DMS53 (cell line): ENCODE measurements at regions not wholly inside any gene's neighbourhood (a gene's known extent, or its start where the extent isn't known, plus 50 kb on each side); places are given as distances from the start of the nearest gene placed in this dataset.
"Not testable (repeated sequence)": the region's sequence is repeated elsewhere in the genome, so short reads cannot be mapped to it uniquely, and the experiment has no call there.

ENCODE experiments used
- DNase-seq: peaks from one replicate; lab custom pipeline; 2025; lab: John Stamatoyannopoulos, UW

DNA sequence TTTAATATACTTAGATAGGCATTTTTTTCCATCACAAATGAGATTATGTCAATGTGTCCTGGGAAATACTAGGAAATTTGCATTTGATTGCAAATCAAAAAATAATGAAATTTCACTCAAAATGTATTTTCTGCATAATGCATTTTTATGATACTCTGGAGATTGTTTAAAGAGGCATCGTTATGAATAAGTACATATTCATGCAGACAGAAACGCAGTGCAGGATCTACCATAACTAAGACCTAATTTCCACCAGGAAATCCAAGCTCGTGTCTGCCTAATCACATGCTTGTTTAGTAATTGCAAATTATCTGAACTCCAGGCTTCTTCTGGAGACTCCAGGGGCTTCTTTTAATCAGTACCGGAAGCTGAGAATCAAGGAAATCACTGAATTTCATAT, 163.5 kb upstream of the MXRA5 start:
- no peak for DNase-seq

DNA sequence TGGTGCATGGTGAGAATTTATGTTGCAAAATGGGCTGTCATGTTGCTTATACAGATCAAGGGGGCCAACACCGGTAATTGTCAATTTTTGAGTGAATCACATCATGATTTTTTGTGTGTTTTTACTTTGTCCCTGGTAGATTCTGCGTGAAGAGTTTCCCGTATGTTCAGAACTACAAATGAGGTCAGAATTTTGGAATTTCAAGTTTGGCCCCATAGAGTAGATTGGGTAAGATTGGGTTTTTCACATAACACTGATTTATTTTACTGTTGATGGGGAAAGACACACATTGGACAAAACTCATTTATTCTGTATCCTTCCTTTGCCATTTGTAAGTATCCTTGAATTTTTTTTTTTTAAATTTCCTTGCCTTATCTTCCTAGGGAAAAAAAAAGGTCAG, 158.5 kb upstream of the MXRA5 start:
- no peak for DNase-seq

DNA sequence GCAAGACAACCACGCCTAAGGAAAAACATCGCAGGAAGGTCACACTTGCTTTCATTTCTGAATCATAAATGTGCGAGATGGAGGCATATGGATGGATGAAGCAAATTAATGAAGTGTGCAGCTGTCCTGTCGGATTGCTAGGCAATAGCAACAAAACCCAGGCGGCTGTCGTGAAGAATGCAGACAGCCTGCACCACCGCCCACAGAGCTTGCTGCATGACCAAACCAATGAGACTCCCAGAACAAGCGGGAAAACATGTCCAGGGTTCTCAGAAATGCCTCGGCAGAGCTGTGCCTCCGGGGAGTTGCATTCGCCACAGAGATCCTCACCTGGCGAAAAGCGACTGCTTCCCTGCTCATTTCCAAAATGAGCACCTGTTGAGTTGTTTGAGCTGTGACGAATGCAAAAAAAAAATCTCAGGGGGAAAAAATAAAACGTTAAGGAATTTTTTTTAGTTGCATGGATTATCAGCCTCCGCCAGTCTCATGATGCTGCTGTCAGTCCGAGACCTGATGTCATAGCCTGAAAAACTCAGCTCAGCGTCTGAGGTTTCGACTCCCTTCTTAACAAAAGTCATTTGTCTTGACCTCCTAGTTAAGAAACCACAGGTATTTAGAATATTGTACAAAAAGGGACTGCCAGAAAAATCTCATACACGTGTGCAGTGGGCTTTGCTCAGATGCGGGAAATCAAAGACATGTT, 155.5 kb upstream of the MXRA5 start:
- no peak for DNase-seq

DNA sequence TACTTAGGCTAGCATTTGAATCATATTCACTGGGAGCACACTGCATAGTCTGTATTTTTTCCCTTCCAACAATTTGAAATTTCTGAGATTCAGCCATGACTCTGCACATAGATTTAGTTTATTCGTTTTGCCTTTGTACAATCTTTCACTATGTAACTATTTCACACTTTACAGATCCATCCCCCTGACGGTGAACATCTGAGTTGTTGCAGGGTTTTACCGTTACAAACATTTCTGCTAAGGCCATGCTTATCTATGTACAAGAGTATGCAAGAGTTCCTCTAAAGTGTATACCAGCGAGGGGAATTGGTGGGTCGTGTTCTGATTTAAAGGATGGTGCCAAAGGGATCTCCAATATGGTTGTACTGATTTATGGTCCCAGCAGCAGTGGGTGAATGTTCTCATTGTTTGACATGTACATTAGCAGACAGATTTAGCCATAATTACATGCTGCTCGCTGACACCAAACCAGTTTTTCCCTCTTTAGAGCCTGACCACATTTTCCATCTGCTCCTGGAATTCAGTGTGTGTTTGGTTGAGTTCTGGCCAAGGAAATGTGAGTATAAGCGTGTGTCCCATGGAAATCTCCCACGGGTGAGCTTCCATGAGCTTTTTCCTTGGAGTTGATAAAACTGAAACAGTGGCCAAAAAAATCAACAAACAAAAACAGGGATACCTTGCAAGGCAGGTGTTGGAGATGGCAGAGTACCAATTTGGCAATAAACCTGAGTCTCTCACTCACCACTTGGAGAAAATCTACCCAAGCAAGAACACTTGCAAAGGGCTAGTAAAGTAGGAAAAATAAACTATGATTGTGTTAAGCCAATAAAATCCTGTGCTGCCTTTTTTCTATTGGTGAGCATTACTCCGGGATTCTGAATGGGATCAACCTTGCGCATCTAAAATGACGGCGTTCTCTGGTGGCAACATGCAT, 149.7 kb upstream of the MXRA5 start:
- DNase-seq = not testable (repeated sequence)

DNA sequence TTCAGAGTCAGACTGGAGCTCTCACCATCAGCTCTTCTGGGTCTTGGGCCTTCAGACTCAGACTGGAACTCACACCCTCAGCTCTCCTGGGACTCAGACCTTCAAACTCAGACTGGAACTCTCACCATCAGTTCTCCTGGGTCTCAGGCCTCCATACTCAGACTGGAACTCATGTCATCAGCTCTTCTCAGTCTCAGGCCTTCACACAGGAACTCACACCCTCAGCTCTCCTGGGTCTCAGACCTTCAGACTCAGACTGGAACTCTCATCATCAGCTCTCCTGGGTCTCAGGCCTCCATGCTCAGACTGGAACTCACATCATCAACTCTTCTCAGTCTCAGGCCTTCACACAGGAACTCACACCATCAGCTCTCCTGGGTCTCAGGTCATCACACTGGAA, 147.2 kb upstream of the MXRA5 start:
- DNase-seq = no peak

DNA sequence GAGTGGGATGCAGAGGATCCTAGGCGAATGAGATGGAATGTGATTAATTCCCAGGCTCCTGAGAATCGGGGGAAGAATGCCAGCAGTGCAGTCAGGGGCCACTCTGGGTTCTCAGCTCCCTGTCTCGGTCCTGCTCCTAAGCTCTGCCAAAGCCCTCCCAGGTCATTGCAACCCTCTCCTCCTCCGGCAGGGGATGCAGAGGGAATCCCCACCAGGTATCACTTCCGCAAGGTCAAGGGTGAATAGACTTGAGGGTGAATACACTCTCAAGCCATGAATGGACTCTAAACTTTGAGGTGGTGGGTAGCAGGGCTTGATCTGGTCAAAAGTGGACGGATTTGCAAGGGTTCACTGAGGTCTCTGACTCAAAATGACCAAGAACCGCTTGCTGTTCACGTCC, 139.3 kb upstream of the MXRA5 start:
- DNase-seq = no peak

DNA sequence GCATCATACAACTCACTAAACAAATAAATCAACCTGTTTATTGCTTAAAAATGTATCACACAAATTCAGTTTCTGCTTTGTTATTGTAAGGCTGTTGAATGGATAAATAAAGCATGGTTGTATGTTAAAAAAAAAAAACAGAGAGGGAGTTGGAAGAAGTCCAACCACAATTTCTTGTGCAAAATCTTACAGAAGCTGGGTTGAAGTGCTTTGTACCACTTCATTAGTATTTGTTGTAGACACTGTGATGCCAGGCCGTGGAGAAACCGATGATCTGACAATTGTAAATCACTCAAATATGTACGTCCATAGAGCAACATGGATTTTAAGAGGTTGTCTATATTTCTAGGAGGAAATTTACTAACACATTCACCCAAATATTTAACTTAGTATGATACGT, 132.6 kb upstream of the MXRA5 start:
- DNase-seq = no peak

DNA sequence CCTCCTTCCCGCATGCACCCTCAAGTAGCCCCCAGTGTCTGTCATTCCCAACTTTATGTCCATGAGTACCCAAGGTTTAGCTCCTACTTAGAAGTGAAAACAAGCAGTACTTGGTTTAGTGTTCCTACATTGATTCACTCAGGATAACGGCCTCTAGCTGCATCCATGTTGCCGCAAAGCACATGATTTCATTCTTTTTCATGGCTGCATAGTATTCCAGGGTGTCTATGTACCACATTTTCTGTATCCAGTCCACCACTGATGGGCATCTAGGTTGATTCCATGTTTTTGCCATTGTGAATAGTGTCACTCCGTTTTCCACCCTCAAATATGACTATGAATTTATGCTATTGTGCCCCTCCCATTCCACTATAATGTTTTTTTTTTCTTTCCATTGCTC, 130.5 kb upstream of the MXRA5 start:
- DNase-seq = no peak

DNA sequence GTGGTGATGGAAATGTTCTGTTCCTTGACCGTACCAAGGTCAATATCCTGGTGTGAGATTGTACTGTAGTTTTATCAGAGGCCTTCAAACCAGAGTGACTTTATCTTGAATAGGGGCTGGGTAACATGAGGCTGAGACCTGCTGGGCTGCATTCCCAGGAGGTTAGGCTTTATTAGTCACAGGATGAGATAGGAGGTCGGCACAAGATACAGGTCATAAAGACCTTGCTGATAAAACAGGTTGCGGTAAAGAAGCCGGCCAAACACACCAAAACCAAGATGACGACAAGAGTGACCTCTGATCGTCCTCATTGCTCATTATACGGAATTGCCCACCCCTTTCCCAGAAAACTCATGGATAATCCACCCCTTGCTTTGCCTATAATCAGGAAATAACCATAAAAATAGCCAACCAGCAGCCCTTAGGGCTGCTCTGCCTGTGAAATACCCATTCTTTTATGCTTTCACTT, 123.8 kb upstream of the MXRA5 start:
- not testable (repeated sequence) for DNase-seq

DNA sequence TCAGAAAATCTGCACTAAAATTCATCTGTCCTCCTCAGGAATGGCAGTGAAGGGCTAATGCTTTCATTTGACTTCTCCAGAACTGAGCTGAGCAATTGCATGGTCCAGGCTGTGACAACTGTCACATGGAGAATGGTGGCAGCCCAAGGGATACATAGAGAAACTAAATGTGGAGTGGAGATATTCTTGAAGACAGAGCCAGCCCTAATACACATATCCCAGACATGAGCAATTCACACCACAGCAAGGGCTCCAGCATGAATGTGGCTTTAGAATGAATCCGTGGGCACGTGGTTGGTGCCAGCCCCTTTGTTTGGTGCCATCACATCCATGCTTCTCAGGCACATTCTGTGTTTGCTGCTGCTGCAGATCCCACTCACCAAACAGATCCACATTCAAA, 121.6 kb upstream of the MXRA5 start:
- DNase-seq = no peak

DNA sequence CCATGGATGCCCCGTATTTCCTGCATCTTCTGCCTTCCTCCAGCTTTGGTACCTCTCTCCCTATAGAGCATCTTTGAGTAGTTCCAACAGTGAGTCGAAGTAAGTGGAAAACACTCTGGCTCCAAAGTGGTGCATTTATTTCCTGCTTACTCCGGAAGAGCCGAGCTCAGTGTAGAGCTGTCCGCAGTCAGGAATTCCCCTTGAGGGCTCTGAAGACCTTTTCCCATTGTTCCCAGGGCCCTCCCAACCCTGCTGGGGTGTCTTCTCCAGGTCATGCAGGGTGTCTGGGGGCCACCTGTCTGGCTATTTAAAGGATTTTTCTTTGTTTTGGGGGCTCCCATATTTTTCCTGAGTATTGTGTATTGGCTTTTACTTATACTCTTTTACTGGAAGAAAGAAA, 118.6 kb upstream of the MXRA5 start:
- no peak for DNase-seq

DNA sequence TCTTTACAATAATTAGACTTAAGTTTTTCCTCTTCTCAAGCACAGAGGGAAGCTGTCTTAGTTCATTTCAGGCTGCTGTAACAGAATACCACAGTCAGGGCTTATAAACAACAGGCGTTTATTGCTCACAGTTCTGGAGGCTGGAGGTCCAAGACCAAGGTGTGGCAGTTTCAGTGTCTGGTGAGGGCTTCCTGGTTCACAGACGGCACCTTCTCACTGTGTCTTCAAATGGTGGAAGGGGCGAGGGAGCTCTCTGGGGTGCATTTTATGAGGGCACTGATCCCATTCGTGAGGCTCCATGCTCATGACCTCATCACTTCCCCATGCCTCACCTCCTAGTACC, 115.7 kb upstream of the MXRA5 start:
- no peak for DNase-seq

DNA sequence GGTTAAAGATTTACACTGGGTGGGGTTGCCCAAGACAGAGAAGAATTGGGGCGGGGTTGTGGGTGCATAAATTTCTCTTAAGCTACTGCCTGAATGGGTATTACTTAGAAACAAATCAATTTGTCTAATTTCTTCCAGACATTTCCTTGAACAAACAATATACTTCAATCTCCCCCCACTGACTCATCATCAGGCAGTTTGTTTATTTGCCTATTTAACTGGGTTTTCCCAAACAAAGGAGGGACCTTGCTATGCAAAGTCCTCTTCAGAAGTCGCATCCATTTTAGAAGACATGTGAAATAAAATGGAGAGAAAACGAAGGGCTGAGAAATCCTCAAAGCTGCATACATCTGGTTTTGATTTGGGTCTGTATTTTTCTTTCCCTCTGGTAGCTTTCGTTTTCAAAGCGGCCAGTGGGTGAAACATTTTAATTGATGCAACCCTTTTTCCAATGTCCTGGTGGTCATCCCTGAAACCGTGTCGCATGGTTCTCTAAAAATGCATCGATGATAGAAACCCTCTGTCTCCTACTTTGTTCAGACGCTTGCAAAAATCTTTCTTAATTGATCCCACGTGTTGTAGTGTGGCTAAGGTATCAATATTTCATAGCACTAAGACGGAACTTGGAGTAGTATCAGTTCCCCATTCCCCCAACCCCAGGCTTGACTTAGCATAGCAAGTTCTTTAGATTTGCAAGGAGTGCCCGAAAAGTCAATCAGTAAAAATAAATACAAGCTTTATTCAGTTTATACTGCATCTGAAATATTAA, 115.1 kb upstream of the MXRA5 start:
- no peak for DNase-seq

DNA sequence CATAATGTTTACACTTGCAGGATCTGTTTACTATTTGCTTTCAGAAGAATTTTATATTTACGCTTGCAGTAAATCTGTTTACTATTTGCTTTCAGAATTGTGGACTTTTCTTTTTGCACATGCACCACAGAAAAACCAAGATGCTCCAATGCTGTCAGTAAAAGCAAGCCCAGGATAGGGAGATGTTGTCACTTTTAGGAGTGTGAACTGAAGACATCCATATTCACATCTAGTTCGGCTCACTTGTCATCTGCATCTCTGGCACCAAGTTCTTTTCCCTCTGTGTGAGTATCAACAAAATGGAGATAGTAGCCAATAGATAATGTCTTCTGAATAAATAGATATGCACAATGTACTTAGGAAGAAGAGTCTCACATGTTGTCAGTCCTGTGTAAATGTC, 109.3 kb upstream of the MXRA5 start:
- no peak for DNase-seq

DNA sequence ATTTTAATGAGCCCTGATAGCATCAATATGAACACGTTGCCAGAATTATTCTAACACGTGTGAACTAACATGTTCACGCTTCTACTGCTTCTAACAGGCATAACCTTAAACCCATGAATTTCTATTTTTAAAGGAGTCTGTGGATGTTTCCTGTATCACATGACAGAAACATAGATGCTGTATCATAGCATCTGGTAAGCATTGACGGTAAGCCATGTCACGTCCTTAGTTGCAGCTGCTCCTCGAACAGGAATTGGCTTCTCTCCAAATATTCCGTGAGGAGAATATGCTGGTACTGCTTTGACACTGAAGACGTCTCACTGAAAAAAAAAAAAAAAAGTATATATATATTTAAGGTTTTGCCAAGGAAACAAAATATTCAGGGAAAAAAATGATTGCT, 105.1 kb upstream of the MXRA5 start:
- DNase-seq = no peak

DNA sequence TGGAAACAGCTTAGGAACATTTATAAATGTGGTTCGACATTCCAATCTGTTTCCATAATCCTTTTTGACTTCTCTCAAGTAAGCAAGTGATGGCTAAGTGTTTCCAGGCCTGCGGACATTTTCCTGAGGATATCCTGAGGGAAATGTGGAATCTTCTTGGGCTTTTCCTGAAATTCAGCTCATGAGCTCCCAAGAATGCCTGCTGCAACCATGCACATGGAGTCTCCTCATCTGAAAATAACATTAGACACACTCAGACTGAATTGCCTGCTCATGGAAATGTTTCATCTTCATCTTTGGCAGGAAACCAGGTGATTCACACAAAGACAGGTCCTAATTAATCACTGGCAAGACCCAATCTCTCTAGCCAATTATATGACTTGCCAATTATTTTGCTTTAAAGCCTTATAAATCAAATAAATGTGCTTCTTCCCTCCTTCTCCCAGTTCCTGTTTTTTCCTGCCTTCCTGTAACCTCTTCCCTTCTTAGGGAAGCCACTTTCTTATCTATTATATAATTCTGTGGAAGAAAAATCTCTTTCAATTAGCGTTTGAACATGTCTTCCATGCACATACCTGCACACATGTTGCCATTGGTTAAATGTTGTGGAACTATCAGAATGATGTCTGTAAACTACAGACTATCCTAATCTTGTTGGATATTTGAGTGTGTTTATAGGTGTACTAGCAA, 104.6 kb upstream of the MXRA5 start:
- no peak for DNase-seq

DNA sequence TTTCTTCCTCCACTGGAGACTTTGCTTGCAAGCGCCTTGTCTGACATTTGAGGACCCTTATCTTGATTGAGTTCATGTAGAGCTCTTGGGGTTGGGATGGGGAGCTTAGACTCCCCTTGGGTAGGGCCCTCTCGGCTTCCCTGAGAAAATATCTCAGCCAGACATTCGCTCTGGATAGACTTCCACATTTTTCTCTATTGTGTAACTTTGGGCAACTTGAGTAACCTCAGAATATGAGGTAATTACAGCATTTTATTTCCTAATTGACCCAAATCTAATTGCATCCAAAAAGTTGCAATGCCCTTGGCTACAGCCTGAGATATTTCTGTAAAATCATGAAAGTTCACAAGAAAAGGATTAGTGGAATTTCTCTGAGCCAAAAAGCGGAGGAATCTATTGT, 102.8 kb upstream of the MXRA5 start:
- no peak for DNase-seq

DNA sequence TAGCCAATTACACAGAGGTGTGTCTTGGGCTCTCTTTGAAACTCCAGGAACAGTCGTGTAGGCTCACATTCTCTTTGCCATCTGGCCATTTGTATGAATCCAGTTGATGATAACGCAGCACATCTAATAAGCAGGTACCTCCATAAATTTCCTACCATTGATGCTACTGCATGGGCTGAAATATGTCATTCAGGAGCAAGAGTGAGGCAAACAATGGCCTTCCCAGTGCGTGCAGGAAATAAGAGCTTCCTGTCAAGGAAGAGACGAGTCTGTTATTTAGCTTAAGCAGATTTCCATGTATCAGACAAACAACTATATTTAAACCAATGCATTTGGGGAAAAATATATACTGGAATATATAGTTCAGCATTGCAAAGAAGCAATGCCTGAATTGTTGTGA, 102.1 kb upstream of the MXRA5 start:
- DNase-seq = no peak

DNA sequence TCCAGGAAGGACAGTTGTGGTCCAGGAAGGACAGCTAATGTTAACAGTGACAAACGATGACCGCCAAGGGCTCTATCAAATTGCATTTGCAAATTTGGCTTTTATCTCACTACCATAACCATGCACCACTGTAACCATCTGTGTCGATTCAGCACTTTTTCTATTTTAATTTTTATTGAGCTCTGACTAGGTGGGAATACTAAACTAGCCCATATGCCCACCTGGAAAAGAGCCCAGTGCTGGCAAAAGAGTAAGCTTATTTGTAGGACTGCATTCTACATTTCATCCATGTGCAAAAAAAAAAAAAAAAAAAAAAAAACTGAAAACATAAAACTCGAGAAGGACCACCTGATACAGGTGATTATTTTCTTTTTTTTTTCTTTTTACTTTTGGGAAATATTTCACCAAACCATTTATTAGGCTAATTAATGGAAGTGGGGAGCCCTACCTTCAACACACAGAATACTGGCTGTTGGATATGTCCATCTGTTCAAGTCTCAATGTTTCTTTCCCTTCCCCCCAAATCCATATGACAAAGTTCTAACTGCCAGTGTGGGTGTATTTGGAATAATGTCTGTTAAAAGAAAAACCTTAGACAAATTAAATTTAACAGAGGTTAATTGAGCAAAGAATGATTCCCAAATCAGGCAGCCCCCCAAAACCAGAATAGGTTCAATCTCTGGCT, 99.5 kb upstream of the MXRA5 start:
- no peak for DNase-seq

DNA sequence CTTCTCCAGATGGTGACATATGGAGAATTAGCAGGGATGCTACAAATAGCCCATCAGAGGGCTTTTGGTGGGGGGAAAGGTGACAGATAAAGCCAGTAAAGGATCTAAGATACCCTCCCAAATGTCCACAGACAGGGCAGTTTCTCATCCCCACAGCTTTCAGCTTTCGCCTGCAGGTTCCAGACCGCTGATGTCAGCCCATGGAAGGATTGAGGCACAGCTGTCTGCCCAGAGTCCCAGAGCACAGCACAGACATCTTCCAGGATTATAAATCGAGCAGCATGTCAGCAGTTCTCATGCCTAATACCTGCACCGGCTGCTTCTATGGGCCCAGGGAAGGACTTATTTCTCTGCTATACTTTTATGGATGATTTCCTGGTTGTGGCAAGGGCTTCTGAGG, 96.7 kb upstream of the MXRA5 start:
- DNase-seq = no peak

DNA sequence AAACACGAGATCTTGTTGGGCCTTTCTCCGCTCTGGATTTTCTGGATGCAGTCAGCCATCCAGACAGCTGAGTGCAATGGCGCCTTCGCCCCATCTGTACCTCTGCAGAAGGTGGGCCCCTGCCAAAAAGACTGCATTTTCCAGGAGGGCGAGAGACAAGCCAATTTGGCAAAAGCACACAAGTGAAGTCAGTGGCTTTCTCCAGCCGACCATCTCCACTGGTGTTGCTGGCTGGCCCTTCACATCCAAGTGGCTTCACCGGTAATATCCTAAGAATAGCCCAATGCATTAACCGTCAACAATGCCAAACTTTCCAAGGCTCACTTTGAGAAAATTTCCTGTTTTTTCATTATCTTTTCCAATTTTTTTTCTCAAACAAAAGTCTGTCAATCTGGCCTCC, 96.2 kb upstream of the MXRA5 start:
- no peak for DNase-seq

DNA sequence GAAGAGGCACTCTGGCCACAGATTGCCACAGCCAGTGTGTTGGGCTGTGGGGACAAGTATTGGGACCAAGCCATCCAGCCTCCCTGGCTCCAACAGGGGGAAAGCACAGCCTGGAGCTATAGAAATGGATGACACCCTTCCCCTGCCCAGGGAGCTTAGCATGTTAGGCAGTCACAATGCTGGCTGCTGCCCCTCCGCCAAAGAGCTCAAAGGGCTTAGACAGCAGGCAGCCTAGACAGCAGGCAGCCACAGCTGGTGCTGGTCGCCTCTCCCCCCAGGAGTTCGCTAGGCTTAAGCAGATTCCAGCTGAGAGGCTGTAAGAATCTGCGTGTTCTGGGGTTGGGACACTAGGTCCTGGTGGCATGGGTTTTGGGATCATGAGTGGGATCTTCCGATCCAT, 94.5 kb upstream of the MXRA5 start:
- no peak for DNase-seq
